IMR-90 (cell line): ENCODE measurements at regions not wholly inside any gene's neighbourhood (a gene's known extent, or its start where the extent isn't known, plus 50 kb on each side); places are given as distances from the start of the nearest gene placed in this dataset.
A peak's percentile ranks its signal among the peaks of the same experiment; 100 is the strongest.

ENCODE experiments used
- ATAC-seq: fragments of 200-7000 bp; cut with Tn5 transposase; 2 replicates; pipeline ENCODE4 v1.9.1; 2020; ENCODE audit warnings: low read depth, mild to moderate bottlenecking, moderate library complexity
- BruUV-seq: library from RNA; stranded (reverse); fragments of 400-500 nt; replicated peaks from 2 replicates; lab custom pipeline; 2021; lab: Mats Ljungman, UMichigan
- CTCF ChIA-PET: fragments of 300-600 bp; formaldehyde crosslinking; extraction: SDS; loops from one replicate; lab custom pipeline; 2021; ENCODE audit warnings: antibody characterized with exemption; lab: Yijun Ruan, JAX
- POLR2A ChIA-PET: fragments of 300-600 bp; sonication (Branson Sonifier 250); formaldehyde crosslinking; loops from one replicate; lab custom pipeline; 2022; ENCODE audit warnings: antibody characterized with exemption; ENCODE audit not compliant: unreplicated experiment; lab: Charles Lee
- DNase-seq: peaks from one replicate; pipeline ENCODE4 v3.0.0; 2013
- H2AFZ ChIP-seq: replicated peaks from 2 replicates; pipeline ENCODE3; 2013; ENCODE audit warnings: low read length, mild to moderate bottlenecking; ENCODE audit not compliant: poor library complexity
- H2AK5ac ChIP-seq: 2 replicates; pipeline ENCODE4 v1.6.1; 2013; ENCODE audit warnings: low read depth, low read length, inconsistent platforms
- H2AK9ac ChIP-seq: replicated peaks from 2 replicates; pipeline ENCODE3; 2013; ENCODE audit warnings: mild to moderate bottlenecking, low read depth, low read length, moderate library complexity; ENCODE audit not compliant: poor library complexity
- H2BK120ac ChIP-seq: 2 replicates; pipeline ENCODE4 v1.6.1; 2013; ENCODE audit warnings: low read depth, low read length, inconsistent platforms
- H2BK15ac ChIP-seq: 3 replicates; pipeline ENCODE4 v1.6.1; 2013; ENCODE audit warnings: low read depth, low read length, inconsistent platforms
- H2BK20ac ChIP-seq: 2 replicates; pipeline ENCODE4 v1.6.1; 2013; ENCODE audit warnings: low read depth, mild to moderate bottlenecking, inconsistent platforms, low read length, moderate library complexity
- H2BK5ac ChIP-seq: 2 replicates; pipeline ENCODE4 v1.6.1; 2013; ENCODE audit warnings: mild to moderate bottlenecking, low read depth, low read length, inconsistent platforms; ENCODE audit not compliant: poor library complexity, severe bottlenecking
- H3K14ac ChIP-seq: replicated peaks from 2 replicates; pipeline ENCODE4 v1.6.1; 2013; ENCODE audit warnings: low read depth, low read length, inconsistent platforms
- H3K18ac ChIP-seq: 2 replicates; pipeline ENCODE4 v1.6.1; 2013; ENCODE audit warnings: low read depth, low read length, control low read depth
- H3K23ac ChIP-seq: 2 replicates; pipeline ENCODE4 v1.6.1; 2013; ENCODE audit warnings: low read depth, low read length, inconsistent platforms
- H3K27ac ChIP-seq: 2 replicates; pipeline ENCODE4 v1.5.1; 2013; ENCODE audit warnings: mild to moderate bottlenecking, control low read depth, low read length; ENCODE audit not compliant: insufficient read depth
- H3K27me3 ChIP-seq: 2 replicates; pipeline ENCODE4 v1.6.1; 2013; ENCODE audit warnings: low read length; ENCODE audit not compliant: control insufficient read depth, insufficient read depth
- H3K36me3 ChIP-seq: 2 replicates; pipeline ENCODE4 v1.6.1; 2013; ENCODE audit warnings: low read length, mixed read lengths; ENCODE audit not compliant: control insufficient read depth, insufficient read depth
- H3K4ac ChIP-seq: 2 replicates; pipeline ENCODE4 v1.6.1; 2013; ENCODE audit warnings: low read depth, low read length, inconsistent platforms
- H3K4me1 ChIP-seq: 2 replicates; pipeline ENCODE4 v1.6.1; 2013; ENCODE audit warnings: low read length, mixed read lengths; ENCODE audit not compliant: control insufficient read depth, insufficient read depth
- H3K4me2 ChIP-seq: 2 replicates; pipeline ENCODE4 v1.6.1; 2013; ENCODE audit warnings: low read depth, mild to moderate bottlenecking, control low read depth, low read length, moderate library complexity
- H3K4me3 ChIP-seq: 2 replicates; pipeline ENCODE4 v1.5.1; 2013; ENCODE audit warnings: low read depth, mild to moderate bottlenecking, control low read depth, low read length, moderate library complexity; ENCODE audit not compliant: insufficient read depth
- H3K56ac ChIP-seq: 2 replicates; pipeline ENCODE4 v1.6.1; 2013; ENCODE audit warnings: low read length, inconsistent platforms; ENCODE audit not compliant: insufficient read depth; ENCODE audit errors: extremely low read depth
- H3K79me1 ChIP-seq, 2 experiments: 2 replicates each; pipeline ENCODE4 v1.6.1; 2013; ENCODE audit warnings: low read length in 2 of 2, inconsistent platforms in 1 of 2, low read depth in 1 of 2
- H3K9ac ChIP-seq: 2 replicates; pipeline ENCODE4 v1.6.1; 2013; ENCODE audit warnings: low read depth, low read length, control low read depth
- H3K9me1 ChIP-seq: 2 replicates; pipeline ENCODE4 v1.6.1; 2013; ENCODE audit warnings: low read length, inconsistent platforms; ENCODE audit not compliant: insufficient read depth
- H3K9me3 ChIP-seq: 2 replicates; pipeline ENCODE4 v1.6.1; 2013; ENCODE audit warnings: low read length; ENCODE audit not compliant: control insufficient read depth, insufficient read depth
- H4K20me1 ChIP-seq: 2 replicates; pipeline ENCODE4 v1.6.1; 2013; ENCODE audit warnings: low read length, inconsistent platforms; ENCODE audit not compliant: insufficient read depth
- H4K5ac ChIP-seq: 2 replicates; pipeline ENCODE4 v1.6.1; 2013; ENCODE audit warnings: mild to moderate bottlenecking, low read depth, low read length, control low read depth
- H4K8ac ChIP-seq, 2 experiments: 2 replicates each; pipeline ENCODE4 v1.6.1; 2013; ENCODE audit warnings: low read depth in 2 of 2, low read length in 2 of 2, control low read depth in 1 of 2, inconsistent platforms in 1 of 2
- H4K91ac ChIP-seq: 2 replicates; pipeline ENCODE4 v1.6.1; 2013; ENCODE audit warnings: low read depth, low read length, inconsistent platforms; ENCODE audit not compliant: insufficient read depth
- BHLHE40 ChIP-seq: fragments of 150-350 bp; IDR thresholded peaks from 2 replicates; pipeline ENCODE4 v1.6.1; 2016; ENCODE audit warnings: mild to moderate bottlenecking, low read depth, low read length
- CEBPB ChIP-seq: IDR thresholded peaks from 2 replicates; pipeline ENCODE4 v1.6.1; 2012; ENCODE audit warnings: low read depth, low read length, improper control_type of control experiment
- CHD1 ChIP-seq: IDR thresholded peaks from 2 replicates; pipeline ENCODE4 v1.6.1; 2012; ENCODE audit warnings: low read depth, low read length, improper control_type of control experiment
- CTCF ChIP-seq: conservative IDR thresholded peaks from 2 replicates; pipeline ENCODE4 v1.5.1; 2012; ENCODE audit warnings: mild to moderate bottlenecking, low read depth, low read length, improper control_type of control experiment
- ELK1 ChIP-seq: fragments of 150-350 bp; IDR thresholded peaks from 2 replicates; pipeline ENCODE4 v1.6.1; 2016; ENCODE audit warnings: low read depth, mild to moderate bottlenecking, low read length, moderate library complexity, borderline replicate concordance
- FOS ChIP-seq: fragments of 150-350 bp; IDR thresholded peaks from 2 replicates; pipeline ENCODE4 v1.6.1; 2016; ENCODE audit warnings: low read depth, low read length
- MAFK ChIP-seq: IDR thresholded peaks from 2 replicates; pipeline ENCODE4 v1.6.1; 2012; ENCODE audit warnings: low read depth, low read length, improper control_type of control experiment
- MAZ ChIP-seq: IDR thresholded peaks from 2 replicates; pipeline ENCODE4 v1.6.1; 2012; ENCODE audit warnings: low read depth, mild to moderate bottlenecking, low read length, improper control_type of control experiment, moderate library complexity, borderline replicate concordance
- MXI1 ChIP-seq: IDR thresholded peaks from 2 replicates; pipeline ENCODE4 v1.6.1; 2012; ENCODE audit warnings: low read depth, mild to moderate bottlenecking, low read length, moderate library complexity, borderline replicate concordance
- NFE2L2 ChIP-seq: fragments of 150-350 bp; IDR thresholded peaks from 2 replicates; pipeline ENCODE4 v1.6.1; 2016; ENCODE audit warnings: low read depth, mild to moderate bottlenecking, low read length
- RAD21 ChIP-seq: IDR thresholded peaks from 2 replicates; pipeline ENCODE4 v1.6.1; 2012; ENCODE audit warnings: low read length, improper control_type of control experiment
- RCOR1 ChIP-seq: IDR thresholded peaks from 2 replicates; pipeline ENCODE4 v1.6.1; 2012; ENCODE audit warnings: mild to moderate bottlenecking, low read length, improper control_type of control experiment; ENCODE audit not compliant: insufficient replicate concordance
- RFX5 ChIP-seq: IDR thresholded peaks from 2 replicates; pipeline ENCODE4 v1.8.0; 2012; ENCODE audit warnings: low read depth, mild to moderate bottlenecking, low read length, moderate library complexity
- SMC3 ChIP-seq: fragments of 150-350 bp; IDR thresholded peaks from 2 replicates; pipeline ENCODE4 v1.6.1; 2016; ENCODE audit warnings: low read depth, mild to moderate bottlenecking, antibody characterized with exemption, low read length, moderate library complexity
- WGBS, 2 experiments: methylation state at CpG; one replicate each; pipeline versions ENCODE4 v1.1.5 to v1.1.7; 2013; ENCODE audit warnings: missing lambda C conversion rate in 2 of 2; ENCODE audit not compliant: insufficient read length in 1 of 2; ENCODE audit errors: extremely low coverage in 2 of 2; 5-methylcytosine and 5-hydroxymethylcytosine counted together
- dilution Hi-C: fragments of 300-500 bp; cut with HindIII; formaldehyde crosslinking; loops from one replicate; pipeline ENCODE4 v1.14.3; 2018; ENCODE audit warnings: low sequenced_read_pairs; ENCODE audit not compliant: unreplicated experiment
- in situ Hi-C: fragments of 300-500 bp; cut with MboI; formaldehyde crosslinking; loops from 3 replicates; pipeline ENCODE4 v1.14.3; 2019; ENCODE audit warnings: low sequenced_read_pairs, inconsistent platforms, mixed read lengths
- intact Hi-C: fragments of 100-400 bp; cut with micrococcal nuclease; formaldehyde crosslinking; loops from 2 replicates; pipeline ENCODE4 v1.10.0; 2022

GRCh38 chr3:194070634-194071409 is 65.1 kb upstream of the HES1 start:
- Histone ChIP-seq H4K91ac (peak overlapping the region; percentile 14; the same call in 1 of the 2 replicates), H2BK20ac (no peak overlapping the region), H3K36me3 (no peaks in the 10 kb centered on the region), H3K56ac (no peak overlapping the region), H3K4me2 (peak overlapping the region; percentile 73), H2BK120ac (no peak overlapping the region), H2AFZ (peak overlapping the region; percentile 84), H3K27me3 (peaks cover 26% of the 10 kb centered on the region), H3K4me1 (peaks cover 2% of the 10 kb centered on the region; the same call in 1 of the 2 replicates), H3K23ac (no peak overlapping the region; the same call in 1 of the 2 replicates), H4K8ac (0 out of 4 replicates have a peak overlapping the region, but pooled peaks of 1 of the 2 experiments have one; percentile 25), H2BK5ac (no peak overlapping the region), H3K9me3 (peaks cover 5% of the 10 kb centered on the region), H4K20me1 (no peaks in the 10 kb centered on the region), H3K79me1 (no peaks in the 10 kb centered on the region), H2BK15ac (no peak overlapping the region), H3K18ac (no peak overlapping the region), H3K14ac (no peak overlapping the region), H3K9ac (no peak overlapping the region), H3K4ac (0 out of 2 replicates have a peak overlapping the region, but pooled peaks have one; percentile 3), H4K5ac (no peak overlapping the region), H3K4me3 (peak overlapping the region; percentile 46), H3K9me1 (no peaks in the 10 kb centered on the region), H3K27ac (no peak overlapping the region; the same call in 1 of the 2 replicates), H2AK5ac (peak overlapping the region; percentile 28), H2AK9ac (peak overlapping the region; percentile 42)
- POLR2A ChIA-PET = no interaction called here
- in situ Hi-C loops (no loop called here), dilution Hi-C loops (no loop called here), intact Hi-C loops (loop anchor here (5.0 kb wide), 1 partner anchor 246 kb away; no protein-coding TSS in a partner anchor)
- CTCF ChIA-PET = interaction anchor here (1.0 kb wide), 1 partner anchor 61 kb away, joined by 3 read pairs; no protein-coding TSS in a partner anchor
- BruUV-seq = no TSS peak
- DNase-seq = peak; percentile 87
- peak; percentile 86 for ATAC-seq
- 0% methylated on average over 24 of the region's 84 CpGs; no CpG with 5 or more reads in 1 of the 2 experiments for WGBS, 2 experiments
- TF ChIP-seq ELK1 = no peak
- no peak; the same call in 1 of the 2 replicates for TF ChIP-seq NFE2L2
- no peak for TF ChIP-seq MAFK
- no peak for TF ChIP-seq SMC3
- TF ChIP-seq RFX5 = no peak
- peak; percentile 63 for TF ChIP-seq BHLHE40
- TF ChIP-seq CEBPB = no peak
- TF ChIP-seq FOS = peak; percentile 62
- TF ChIP-seq CTCF = no peak
- TF ChIP-seq RCOR1 = peak; percentile 48
- no peak for TF ChIP-seq MXI1
- peak; percentile 26; the same call in 1 of the 2 replicates for TF ChIP-seq RAD21
- peak; percentile 50 for TF ChIP-seq MAZ
- no peak; the same call in 1 of the 2 replicates for TF ChIP-seq CHD1
